SK-N-SH (cell line): ENCODE measurements at regions not wholly inside any gene's neighbourhood (a gene's known extent, or its start where the extent isn't known, plus 50 kb on each side); places are given as distances from the start of the nearest gene placed in this dataset.

Experiments used
- CTCF ChIA-PET: fragments of 300-600, 350-600 bp; formaldehyde crosslinking; extraction: SDS; loops from one replicate; lab custom pipeline; 2021; lab: Yijun Ruan, JAX
- POLR2A ChIA-PET: fragments of 350-600 bp; sonication (Branson Sonifier 250); formaldehyde crosslinking; extraction: SDS; loops from one replicate; lab custom pipeline; 2020; ENCODE audit warnings: antibody characterized with exemption, inconsistent platforms; lab: Yijun Ruan, JAX
- DNase-seq: peaks from one replicate; pipeline ENCODE4 v3.0.0; 2012
- H2AFZ ChIP-seq: fragments of 200-600 bp; sonication (generic); 2 replicates; pipeline ENCODE4 v1.8.1; 2016; ENCODE audit warnings: antibody characterized with exemption, mild to moderate bottlenecking, low read depth
- H3F3A ChIP-seq: fragments of 200-600 bp; sonication (generic); replicated peaks from 2 replicates; pipeline ENCODE3; 2016; ENCODE audit warnings: antibody characterized with exemption, mild to moderate bottlenecking; ENCODE audit not compliant: insufficient read depth
- H3K27ac ChIP-seq, 2 experiments: fragments of 200-500 bp in 1 of 2; fragments of 200-600 bp in 1 of 2; sonication (Bioruptor generic) in 1 of 2; sonication (generic), shearing (Covaris generic) in 1 of 2; 2 replicates each; pipeline versions ENCODE4 v1.5.1 to v1.6.1; 2014 to 2016; ENCODE audit warnings: low read depth in 2 of 2, inconsistent platforms in 1 of 2, low read length in 1 of 2, mild to moderate bottlenecking in 1 of 2, mixed read lengths in 1 of 2
- H3K27me3 ChIP-seq: fragments of 200-600 bp; sonication (generic), shearing (Covaris generic); 2 replicates; pipeline ENCODE4 v1.6.1; 2016; ENCODE audit warnings: mixed run types; ENCODE audit not compliant: insufficient read depth
- H3K36me3 ChIP-seq, 2 experiments: fragments of 200-500 bp in 1 of 2; fragments of 200-600 bp in 1 of 2; sonication (Bioruptor generic) in 1 of 2; sonication (generic) in 1 of 2; replicated peaks in 1 of 2; 2 replicates each; pipeline versions ENCODE3 to v1.5.1; 2014 to 2016; ENCODE audit warnings: low read length in 1 of 2, mild to moderate bottlenecking in 1 of 2; ENCODE audit not compliant: insufficient read depth in 2 of 2, control insufficient read depth in 1 of 2
- H3K4me1 ChIP-seq, 2 experiments: fragments of 200-500 bp in 1 of 2; fragments of 200-600 bp in 1 of 2; sonication (Bioruptor generic) in 1 of 2; sonication (generic), shearing (Covaris generic) in 1 of 2; 2 replicates each; pipeline versions ENCODE4 v1.5.1 to v1.6.1; 2014 to 2016; ENCODE audit warnings: low read depth in 1 of 2, low read length in 1 of 2, mixed run types in 1 of 2; ENCODE audit not compliant: insufficient read depth in 2 of 2, control insufficient read depth in 1 of 2
- H3K4me2 ChIP-seq: fragments of 200-600 bp; sonication (generic), shearing (Covaris generic); 2 replicates; pipeline ENCODE4 v1.6.1; 2017; ENCODE audit warnings: mixed run types
- H3K4me3 ChIP-seq, 2 experiments: fragments of 200-500 bp in 1 of 2; fragments of 200-600 bp in 1 of 2; sonication (Bioruptor generic) in 1 of 2; sonication (generic), shearing (Covaris generic) in 1 of 2; 2 replicates each; pipeline versions ENCODE4 v1.5.1 to v1.8.1; 2014 to 2016; ENCODE audit warnings: low read depth in 2 of 2, inconsistent platforms in 1 of 2, low read length in 1 of 2, mild to moderate bottlenecking in 1 of 2, mixed read lengths in 1 of 2, moderate library complexity in 1 of 2
- H3K79me2 ChIP-seq: fragments of 200-600 bp; sonication (generic); 2 replicates; pipeline ENCODE4 v1.8.1; 2017; ENCODE audit warnings: mild to moderate bottlenecking; ENCODE audit not compliant: insufficient read depth
- H3K9ac ChIP-seq: fragments of 200-600 bp; sonication (generic); 2 replicates; pipeline ENCODE4 v1.6.1; 2017; ENCODE audit warnings: mixed run types
- H3K9me2 ChIP-seq: fragments of 200-600 bp; sonication (generic); 2 replicates; pipeline ENCODE4 v1.6.1; 2017; ENCODE audit warnings: mixed run types
- H3K9me3 ChIP-seq: fragments of 200-600 bp; sonication (generic); 2 replicates; pipeline ENCODE4 v1.6.1; 2017; ENCODE audit warnings: mixed run types, mild to moderate bottlenecking, moderate library complexity
- H4K20me1 ChIP-seq: fragments of 200-600 bp; sonication (generic); 2 replicates; pipeline ENCODE4 v1.6.1; 2017; ENCODE audit warnings: mild to moderate bottlenecking, mixed run types; ENCODE audit not compliant: insufficient read depth
- CTCF ChIP-seq: fragments of 200-600 bp; sonication (generic); IDR thresholded peaks from 2 replicates; pipeline ENCODE4 v1.6.1; 2017; ENCODE audit warnings: antibody characterized with exemption, mild to moderate bottlenecking, moderate library complexity
- ELF1 ChIP-seq: IDR thresholded peaks from 2 replicates; pipeline ENCODE4 v1.4.0; 2012
- EP300 ChIP-seq, 2 experiments: IDR thresholded peaks; 2 replicates each; pipeline versions ENCODE4 v1.4.0 to v1.6.1; 2012; ENCODE audit warnings: borderline replicate concordance in 1 of 2, low read depth in 1 of 2, low read length in 1 of 2
- FOSL2 ChIP-seq: IDR thresholded peaks from 2 replicates; pipeline ENCODE4 v1.4.0; 2012; ENCODE audit warnings: low read depth, mild to moderate bottlenecking, moderate library complexity, borderline replicate concordance
- FOXJ3 ChIP-seq: sonication (generic); formaldehyde crosslinking; IDR thresholded peaks from 2 replicates; pipeline ENCODE4 v1.5.1; 2020; ENCODE audit warnings: mild to moderate bottlenecking, missing genetic modification reagents
- GABPA ChIP-seq: IDR thresholded peaks from 2 replicates; pipeline ENCODE4 v1.4.0; 2012; ENCODE audit warnings: low read depth, mild to moderate bottlenecking
- MAX ChIP-seq: IDR thresholded peaks from 2 replicates; pipeline ENCODE4 v1.4.0; 2012; ENCODE audit warnings: low read depth
- MEF2A ChIP-seq: IDR thresholded peaks from 2 replicates; pipeline ENCODE4 v1.4.0; 2012; ENCODE audit warnings: low read depth, borderline replicate concordance
- POLR2AphosphoS5 ChIP-seq: IDR thresholded peaks from 2 replicates; pipeline ENCODE4 v1.6.1; 2012; ENCODE audit warnings: low read depth, low read length
- RAD21 ChIP-seq: IDR thresholded peaks from 2 replicates; pipeline ENCODE4 v1.6.1; 2012; ENCODE audit warnings: mild to moderate bottlenecking, low read length
- RCOR1 ChIP-seq: fragments of 150-350 bp; IDR thresholded peaks from 2 replicates; pipeline ENCODE4 v1.6.1; 2017; ENCODE audit warnings: antibody characterized with exemption, low read length
- REST ChIP-seq: IDR thresholded peaks from 2 replicates; pipeline ENCODE4 v1.6.1; 2012; ENCODE audit warnings: mild to moderate bottlenecking, low read depth, low read length, moderate library complexity
- RFX5 ChIP-seq: IDR thresholded peaks from 2 replicates; pipeline ENCODE4 v1.6.1; 2012; ENCODE audit warnings: mild to moderate bottlenecking, improper control_type of control experiment, low read length
- TAF1 ChIP-seq: IDR thresholded peaks from 2 replicates; pipeline ENCODE4 v1.6.1; 2012; ENCODE audit warnings: low read depth, mild to moderate bottlenecking, low read length, moderate library complexity, borderline replicate concordance
- TCF12 ChIP-seq: IDR thresholded peaks from 2 replicates; pipeline ENCODE4 v1.4.0; 2012
- USF1 ChIP-seq: IDR thresholded peaks from 2 replicates; pipeline ENCODE4 v1.4.0; 2012; ENCODE audit warnings: low read depth, borderline replicate concordance
- WGBS: methylation state at CpG from one replicate; pipeline ENCODE4 v1.1.6; 2017; ENCODE audit warnings: low lambda C conversion rate; 5-methylcytosine and 5-hydroxymethylcytosine counted together

GRCh38 chr1:4119516-4120220 is 219.6 kb upstream of the C1orf174 start:
- Histone ChIP-seq H3K4me3 (no peak overlapping the region), H3K4me1 (no peaks in the 10 kb centered on the region), H3K9me3 (no peaks in the 10 kb centered on the region), H3K79me2 (no peaks in the 10 kb centered on the region), H3F3A (no peaks in the 10 kb centered on the region), H3K36me3 (no peaks in the 10 kb centered on the region), H3K4me2 (no peak overlapping the region), H4K20me1 (no peaks in the 10 kb centered on the region), H3K27me3 (no peaks in the 10 kb centered on the region), H3K27ac (no peak overlapping the region), H3K9ac (no peak overlapping the region), H3K9me2 (no peaks in the 10 kb centered on the region), H2AFZ (no peak overlapping the region)
- 37% methylated on average over 6 of the region's 11 CpGs for WGBS
- ChIA-PET POLR2A (no interaction called here), CTCF (no interaction called here)
- TF ChIP-seq REST (no peak), RAD21 (no peak), EP300 (IDR thresholded peaks at IDR 0.05; ENCODE audit: borderline replicate concordance in 1 of 2, low read depth in 1 of 2, low read length in 1 of 2) (no peak), MEF2A (no peak), FOXJ3 (no peak), GABPA (no peak), POLR2AphosphoS5 (no peak), FOSL2 (no peak), RFX5 (no peak), CTCF (no peak), MAX (no peak), TCF12 (no peak), ELF1 (no peak), TAF1 (no peak), RCOR1 (no peak), USF1 (no peak)
- no peak for DNase-seq
